ENCODE measurements at regions not wholly inside any gene's neighbourhood (a gene's known extent, or its start where the extent isn't known, plus 50 kb on each side); places are given as distances from the start of the nearest gene placed in this dataset.

DNA sequence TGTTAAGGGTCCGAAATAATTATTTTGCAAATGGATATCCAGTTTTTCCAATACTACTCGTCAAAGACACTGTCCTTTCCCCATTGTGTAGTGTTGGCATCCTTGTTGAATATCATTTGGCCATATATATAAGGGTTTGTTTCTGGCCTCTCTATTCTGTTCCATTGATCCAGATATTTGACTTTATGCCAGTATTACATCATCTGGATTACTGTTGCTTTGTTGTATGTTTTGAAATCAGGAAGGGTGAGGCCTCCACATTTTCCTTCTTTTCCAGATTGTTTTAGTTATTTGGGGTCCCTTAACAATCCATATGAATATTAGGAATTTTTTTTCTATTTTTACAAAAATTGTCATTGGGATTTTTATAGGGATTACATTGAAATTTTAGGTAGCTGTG lies 244.1 kb downstream of the GPD2 start:
- no peak overlapping the region for H3K9ac ChIP-seq (ENCODE audit: low read length)
- H4K20me1 ChIP-seq (ENCODE audit: insufficient read depth, low read length): no peaks in the 10 kb centered on the region
- no peaks in the 10 kb centered on the region for H3K27me3 ChIP-seq (ENCODE audit: insufficient read depth, low read length)
- no peaks in the 10 kb centered on the region for H3K79me2 ChIP-seq (ENCODE audit: insufficient read depth, low read length)
- no peaks in the 10 kb centered on the region for H3F3A ChIP-seq (ENCODE audit: insufficient read depth, low read length)
- no peak overlapping the region for H2AFZ ChIP-seq (ENCODE audit: low read length)
- no peaks in the 10 kb centered on the region for H3K4me1 ChIP-seq (ENCODE audit: insufficient read depth, low read length, severe bottlenecking)
- H3K9me2 ChIP-seq (ENCODE audit: low read depth, low read length): no peaks in the 10 kb centered on the region
- H3K9me3 ChIP-seq (ENCODE audit: low read length): no peaks in the 10 kb centered on the region
- H3K27ac ChIP-seq (ENCODE audit: low read depth, low read length, poor library complexity, severe bottlenecking): no peak overlapping the region
- H3K4me3 ChIP-seq (ENCODE audit: low read depth, low read length, poor library complexity, severe bottlenecking): no peak overlapping the region
- H3K4me2 ChIP-seq (ENCODE audit: low read length): no peak overlapping the region
- TF ChIP-seq EZH2 (IDR thresholded peaks at IDR 0.05; ENCODE audit: borderline replicate concordance, low read length): no peak
- TF ChIP-seq, protein P1, sequence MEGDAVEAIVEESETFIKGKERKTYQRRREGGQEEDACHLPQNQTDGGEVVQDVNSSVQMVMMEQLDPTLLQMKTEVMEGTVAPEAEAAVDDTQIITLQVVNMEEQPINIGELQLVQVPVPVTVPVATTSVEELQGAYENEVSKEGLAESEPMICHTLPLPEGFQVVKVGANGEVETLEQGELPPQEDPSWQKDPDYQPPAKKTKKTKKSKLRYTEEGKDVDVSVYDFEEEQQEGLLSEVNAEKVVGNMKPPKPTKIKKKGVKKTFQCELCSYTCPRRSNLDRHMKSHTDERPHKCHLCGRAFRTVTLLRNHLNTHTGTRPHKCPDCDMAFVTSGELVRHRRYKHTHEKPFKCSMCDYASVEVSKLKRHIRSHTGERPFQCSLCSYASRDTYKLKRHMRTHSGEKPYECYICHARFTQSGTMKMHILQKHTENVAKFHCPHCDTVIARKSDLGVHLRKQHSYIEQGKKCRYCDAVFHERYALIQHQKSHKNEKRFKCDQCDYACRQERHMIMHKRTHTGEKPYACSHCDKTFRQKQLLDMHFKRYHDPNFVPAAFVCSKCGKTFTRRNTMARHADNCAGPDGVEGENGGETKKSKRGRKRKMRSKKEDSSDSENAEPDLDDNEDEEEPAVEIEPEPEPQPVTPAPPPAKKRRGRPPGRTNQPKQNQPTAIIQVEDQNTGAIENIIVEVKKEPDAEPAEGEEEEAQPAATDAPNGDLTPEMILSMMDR (IDR thresholded peaks at IDR 0.05; ENCODE audit: low read length): no peak
- no peaks in the 10 kb centered on the region for H3K36me3 ChIP-seq (ENCODE audit: insufficient read depth, low read length)

DNA sequence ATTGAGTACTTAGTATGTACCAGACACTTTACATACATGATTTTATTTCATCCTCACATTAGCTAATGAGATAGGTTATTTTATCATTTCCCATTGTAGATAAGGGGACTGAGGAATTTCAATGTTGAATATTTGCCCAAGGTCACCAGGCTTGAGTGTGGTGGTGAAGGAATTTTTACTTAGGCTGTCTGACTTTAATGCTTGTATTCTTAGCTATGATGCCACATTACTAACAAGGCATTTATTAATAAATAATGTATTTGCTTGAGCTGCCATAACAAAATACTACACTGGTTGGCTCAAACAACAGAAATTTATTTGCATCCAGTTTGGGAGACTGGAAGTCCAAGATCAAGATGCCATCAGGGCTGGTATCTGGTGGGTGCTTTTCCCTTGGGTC lies 250.9 kb downstream of the GPD2 start:
- TF ChIP-seq EZH2 (IDR thresholded peaks at IDR 0.05; ENCODE audit: borderline replicate concordance, low read length): no peak
- TF ChIP-seq, protein P1 (IDR thresholded peaks at IDR 0.05; ENCODE audit: low read length): no peak
- Histone ChIP-seq H3K9me3 (ENCODE audit: low read length) (no peaks in the 10 kb centered on the region), H3K4me3 (ENCODE audit: low read depth, low read length, poor library complexity, severe bottlenecking) (no peak overlapping the region), H3K4me1 (ENCODE audit: insufficient read depth, low read length, severe bottlenecking) (no peaks in the 10 kb centered on the region), H3K9me2 (ENCODE audit: low read depth, low read length) (no peaks in the 10 kb centered on the region), H4K20me1 (ENCODE audit: insufficient read depth, low read length) (no peaks in the 10 kb centered on the region), H2AFZ (ENCODE audit: low read length) (no peak overlapping the region), H3K4me2 (ENCODE audit: low read length) (no peak overlapping the region), H3K27me3 (ENCODE audit: insufficient read depth, low read length) (no peaks in the 10 kb centered on the region), H3F3A (ENCODE audit: insufficient read depth, low read length) (no peaks in the 10 kb centered on the region), H3K27ac (ENCODE audit: low read depth, low read length, poor library complexity, severe bottlenecking) (no peak overlapping the region), H3K9ac (ENCODE audit: low read length) (no peak overlapping the region), H3K36me3 (ENCODE audit: insufficient read depth, low read length) (no peaks in the 10 kb centered on the region), H3K79me2 (ENCODE audit: insufficient read depth, low read length) (no peaks in the 10 kb centered on the region)

DNA sequence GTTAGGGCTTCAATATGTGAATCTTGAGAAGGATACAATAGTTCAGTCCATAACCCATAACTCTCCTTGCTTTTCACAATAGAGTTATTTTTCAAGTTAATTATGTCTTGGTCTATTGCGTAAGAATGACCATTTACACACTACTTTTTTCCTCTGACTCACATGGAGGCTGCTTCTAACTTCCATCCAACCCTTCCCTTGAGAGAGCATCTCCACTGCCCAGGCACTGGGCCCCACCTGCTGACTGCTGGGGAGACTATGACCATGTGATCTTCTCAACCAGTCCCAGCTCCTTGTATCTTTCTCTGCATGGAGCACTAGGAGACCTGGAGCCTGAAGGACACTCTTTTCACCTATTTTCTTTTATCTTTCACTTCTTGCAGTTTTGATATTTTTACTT lies 251.5 kb downstream of the GPD2 start:
- no peak overlapping the region for H3K4me2 ChIP-seq (ENCODE audit: low read length)
- no peak overlapping the region for H3K4me3 ChIP-seq (ENCODE audit: low read depth, low read length, poor library complexity, severe bottlenecking)
- H2AFZ ChIP-seq (ENCODE audit: low read length): no peak overlapping the region
- H3K9me3 ChIP-seq (ENCODE audit: low read length): no peaks in the 10 kb centered on the region
- H3K4me1 ChIP-seq (ENCODE audit: insufficient read depth, low read length, severe bottlenecking): no peaks in the 10 kb centered on the region
- no peaks in the 10 kb centered on the region for H3K79me2 ChIP-seq (ENCODE audit: insufficient read depth, low read length)
- H3K9me2 ChIP-seq (ENCODE audit: low read depth, low read length): no peaks in the 10 kb centered on the region
- no peaks in the 10 kb centered on the region for H3K27me3 ChIP-seq (ENCODE audit: insufficient read depth, low read length)
- no peak for TF ChIP-seq EZH2 (IDR thresholded peaks at IDR 0.05; ENCODE audit: borderline replicate concordance, low read length)
- TF ChIP-seq, protein P1 (IDR thresholded peaks at IDR 0.05; ENCODE audit: low read length): no peak
- no peak overlapping the region for H3K9ac ChIP-seq (ENCODE audit: low read length)
- H4K20me1 ChIP-seq (ENCODE audit: insufficient read depth, low read length): no peaks in the 10 kb centered on the region
- H3K27ac ChIP-seq (ENCODE audit: low read depth, low read length, poor library complexity, severe bottlenecking): no peak overlapping the region
- H3K36me3 ChIP-seq (ENCODE audit: insufficient read depth, low read length): no peaks in the 10 kb centered on the region
- H3F3A ChIP-seq (ENCODE audit: insufficient read depth, low read length): no peaks in the 10 kb centered on the region

Measured in OCI-LY1 (cell line).